ENCODE measurements at regions not wholly inside any gene's neighbourhood (a gene's known extent, or its start where the extent isn't known, plus 50 kb on each side); places are given as distances from the start of the nearest gene placed in this dataset.

GRCh38 chr2:129813404-129813803, 166.1 kb upstream of the RAB6C start:
- H3K79me2 ChIP-seq (ENCODE audit: control insufficient read depth, low read length) = no peaks in the 10 kb centered on the region
- H3F3A ChIP-seq (ENCODE audit: control insufficient read depth, insufficient read depth) = no peaks in the 10 kb centered on the region
- H3K4me2 ChIP-seq (ENCODE audit: low read length) = no peak overlapping the region
- H3K36me3 ChIP-seq (ENCODE audit: control insufficient read depth, low read length) = no peaks in the 10 kb centered on the region
- no peaks in the 10 kb centered on the region for H3K9me2 ChIP-seq (replicated peaks; ENCODE audit: control insufficient read depth, low read length)
- H4K20me1 ChIP-seq (ENCODE audit: control insufficient read depth, insufficient read depth, low read depth, low read length) = no peaks in the 10 kb centered on the region
- H3K9me3 ChIP-seq (ENCODE audit: control insufficient read depth, insufficient read depth, low read length) = no peaks in the 10 kb centered on the region
- TF ChIP-seq EZH2phosphoT487 (IDR thresholded peaks at IDR 0.05; ENCODE audit: borderline replicate concordance, low read length) (no peak), CTCF (IDR thresholded peaks at IDR 0.05; ENCODE audit: low read depth, low read length, poor library complexity, severe bottlenecking) (peak; percentile 37)
- peaks cover 24% of the 10 kb centered on the region for H3K27me3 ChIP-seq (ENCODE audit: control insufficient read depth, low read length)
- H3K4me1 ChIP-seq (ENCODE audit: control insufficient read depth, low read length) = peaks cover 18% of the 10 kb centered on the region
- H3K4me3 ChIP-seq (ENCODE audit: low read length) = no peak overlapping the region
- H3K27ac ChIP-seq (ENCODE audit: low read depth, low read length) = no peak overlapping the region

- Histone ChIP-seq H4K20me1 (ENCODE audit: control insufficient read depth, insufficient read depth, low read depth, low read length) (no peaks in the 10 kb centered on the region), H3K4me3 (ENCODE audit: low read length) (no peak overlapping the region), H3K79me2 (ENCODE audit: control insufficient read depth, low read length) (no peaks in the 10 kb centered on the region), H3K36me3 (ENCODE audit: control insufficient read depth, low read length) (no peaks in the 10 kb centered on the region), H3K9me2 (replicated peaks; ENCODE audit: control insufficient read depth, low read length) (no peaks in the 10 kb centered on the region), H3K27ac (ENCODE audit: low read depth, low read length) (no peak overlapping the region), H3F3A (ENCODE audit: control insufficient read depth, insufficient read depth) (no peaks in the 10 kb centered on the region), H3K9me3 (ENCODE audit: control insufficient read depth, insufficient read depth, low read length) (no peaks in the 10 kb centered on the region), H3K27me3 (ENCODE audit: control insufficient read depth, low read length) (no peaks in the 10 kb centered on the region), H3K4me1 (ENCODE audit: control insufficient read depth, low read length) (peaks cover 13% of the 10 kb centered on the region), H3K4me2 (ENCODE audit: low read length) (no peak overlapping the region)
- TF ChIP-seq CTCF (IDR thresholded peaks at IDR 0.05; ENCODE audit: low read depth, low read length, poor library complexity, severe bottlenecking) = no peak
- no peak for TF ChIP-seq EZH2phosphoT487 (IDR thresholded peaks at IDR 0.05; ENCODE audit: borderline replicate concordance, low read length)
Measured at GRCh38 chr2:129816813-129817574, 162.5 kb upstream of the RAB6C start.

GRCh38 chr2:129819855-129820254, 159.6 kb upstream of the RAB6C start:
- no peaks in the 10 kb centered on the region for H3K36me3 ChIP-seq (ENCODE audit: control insufficient read depth, low read length)
- no peak overlapping the region for H3K4me2 ChIP-seq (ENCODE audit: low read length)
- no peaks in the 10 kb centered on the region for H3F3A ChIP-seq (ENCODE audit: control insufficient read depth, insufficient read depth)
- no peak overlapping the region for H3K27ac ChIP-seq (ENCODE audit: low read depth, low read length)
- H3K9me3 ChIP-seq (ENCODE audit: control insufficient read depth, insufficient read depth, low read length) = no peaks in the 10 kb centered on the region
- TF ChIP-seq EZH2phosphoT487 (IDR thresholded peaks at IDR 0.05; ENCODE audit: borderline replicate concordance, low read length) = no peak
- TF ChIP-seq CTCF (IDR thresholded peaks at IDR 0.05; ENCODE audit: low read depth, low read length, poor library complexity, severe bottlenecking) = no peak
- no peaks in the 10 kb centered on the region for H3K9me2 ChIP-seq (replicated peaks; ENCODE audit: control insufficient read depth, low read length)
- H3K27me3 ChIP-seq (ENCODE audit: control insufficient read depth, low read length) = no peaks in the 10 kb centered on the region
- H3K4me1 ChIP-seq (ENCODE audit: control insufficient read depth, low read length) = no peaks in the 10 kb centered on the region
- H3K79me2 ChIP-seq (ENCODE audit: control insufficient read depth, low read length) = no peaks in the 10 kb centered on the region
- no peaks in the 10 kb centered on the region for H4K20me1 ChIP-seq (ENCODE audit: control insufficient read depth, insufficient read depth, low read depth, low read length)
- no peak overlapping the region for H3K4me3 ChIP-seq (ENCODE audit: low read length)

Measured in DOHH2 (cell line).